H1 (cell line): ENCODE measurements at regions not wholly inside any gene's neighbourhood (a gene's known extent, or its start where the extent isn't known, plus 50 kb on each side); places are given as distances from the start of the nearest gene placed in this dataset.

Source experiments
- BRCA1 ChIP-seq: IDR thresholded peaks from 2 replicates; pipeline ENCODE4 v1.6.1; 2012; ENCODE audit warnings: low read depth, low read length, improper control_type of control experiment
- CTCF ChIP-seq, 3 experiments: IDR thresholded peaks; 1 replicate in 2 of 3; 2 replicates in 1 of 3; pipeline versions ENCODE4 v1.5.1 to v1.6.1; 2011; ENCODE audit warnings: low read length in 3 of 3, mild to moderate bottlenecking in 3 of 3, inconsistent platforms in 2 of 3, low read depth in 1 of 3, moderate library complexity in 1 of 3; ENCODE audit not compliant: insufficient read depth in 1 of 3; ENCODE audit errors: control extremely low read depth in 1 of 3
- E2F6 ChIP-seq: IDR thresholded peaks from 2 replicates; pipeline ENCODE4 v1.6.1; 2012; ENCODE audit warnings: inconsistent platforms
- HDAC2 ChIP-seq, 2 experiments: fragments of 300-600 bp in 1 of 2; sonication (generic) in 1 of 2; IDR thresholded peaks; 2 replicates each; pipeline ENCODE4 v1.6.1; 2011 to 2012; ENCODE audit warnings: low read depth in 2 of 2, low read length in 2 of 2, mild to moderate bottlenecking in 2 of 2, moderate library complexity in 2 of 2, borderline replicate concordance in 1 of 2, inconsistent platforms in 1 of 2
- JUND ChIP-seq: IDR thresholded peaks from 2 replicates; pipeline ENCODE4 v1.6.1; 2011; ENCODE audit warnings: mild to moderate bottlenecking, improper control_type of control experiment, low read length
- RNF2 ChIP-seq: fragments of 200-900, 300-1000 bp; sonication (generic); IDR thresholded peaks from 2 replicates; pipeline ENCODE4 v1.7.1; 2016; ENCODE audit warnings: borderline replicate concordance, low read depth, mild to moderate bottlenecking, antibody characterized with exemption, low read length; ENCODE audit not compliant: poor library complexity, severe bottlenecking; ENCODE audit errors: missing control alignments
- TBP ChIP-seq: IDR thresholded peaks from 2 replicates; pipeline ENCODE4 v1.6.1; 2011; ENCODE audit warnings: low read depth, low read length, improper control_type of control experiment

- TF ChIP-seq HDAC2 (IDR thresholded peaks at IDR 0.05; ENCODE audit: borderline replicate concordance in 1 of 2, low read depth in 2 of 2, low read length in 2 of 2) (no peak), CTCF (IDR thresholded peaks at IDR 0.05; ENCODE audit: control extremely low read depth in 1 of 3, insufficient read depth in 1 of 3, low read depth in 1 of 3, low read length in 3 of 3) (no peak), TBP (no peak), BRCA1 (no peak), E2F6 (no peak), JUND (no peak), RNF2 (no peak)
Measured at GRCh38 chr6:100259865-100260264, 204.9 kb downstream of the SIM1 start (continued).
